Right ventricle myocardium superior (tissue), 1 donor: ENCODE measurements at regions not wholly inside any gene's neighbourhood (a gene's known extent, or its start where the extent isn't known, plus 50 kb on each side); places are given as distances from the start of the nearest gene placed in this dataset.
"Not testable (repeated sequence)": the region's sequence is repeated elsewhere in the genome, so short reads cannot be mapped to it uniquely, and the experiment has no call there.

Source experiments
- ATAC-seq: fragments of 200-7000 bp; cut with Tn5 transposase; one replicate; pipeline ENCODE4 v1.9.1; 2020; ENCODE audit warnings: mild to moderate bottlenecking; ENCODE audit not compliant: poor library complexity
- DNase-seq: peaks from one replicate; pipeline ENCODE4 v3.0.0-alpha.2; 2020
- intact Hi-C: fragments of 100-400 bp; cut with DNase I; formaldehyde crosslinking; loops from one replicate; pipeline ENCODE4 v1.11.2; 2022
- donor health status: DM: no; HTN: yes; CAD: no; lungs with severe emphysema.

- no peak for ATAC-seq
- intact Hi-C loops, result no loop called here
- DNase-seq, result no peak
Measured at GRCh38 chr6:9056556-9056955, 621.2 kb upstream of the SLC35B3 start.

- intact Hi-C loops, result no loop called here
- DNase-seq (no peak), ATAC-seq (no peak)
Measured at GRCh38 chr6:9044426-9044825, 609.1 kb upstream of the SLC35B3 start.

- ATAC-seq (no peak), DNase-seq (no peak)
- intact Hi-C loops, result no loop called here
Measured at GRCh38 chr6:9040718-9041117, 605.4 kb upstream of the SLC35B3 start.

GRCh38 chr6:9039258-9039657 is 603.9 kb upstream of the SLC35B3 start:
- no peak for DNase-seq
- no peak for ATAC-seq

GRCh38 chr6:9028086-9028485 is 592.7 kb upstream of the SLC35B3 start:
- intact Hi-C loops, result no loop called here
- ATAC-seq (no peak), DNase-seq (no peak)

More at GRCh38 chr6:9039258-9039657, 603.9 kb upstream of the SLC35B3 start:
- intact Hi-C loops, result no loop called here

- no peak for ATAC-seq
- no peak for DNase-seq
- intact Hi-C loops, result no loop called here
Measured at GRCh38 chr6:9025796-9026394, 590.5 kb upstream of the SLC35B3 start.

- DNase-seq (no peak), ATAC-seq (no peak)
- intact Hi-C loops, result no loop called here
Measured at GRCh38 chr6:9025228-9025627, 589.9 kb upstream of the SLC35B3 start.

GRCh38 chr6:9024246-9024645 is 588.9 kb upstream of the SLC35B3 start:
- DNase-seq, intact Hi-C loops: not testable (repeated sequence)

GRCh38 chr6:9020001-9020400 is 584.7 kb upstream of the SLC35B3 start:
- DNase-seq (no peak), ATAC-seq (no peak)
- intact Hi-C loops, result no loop called here

More at GRCh38 chr6:9024246-9024645, 588.9 kb upstream of the SLC35B3 start:
- ATAC-seq, result not testable (repeated sequence)

GRCh38 chr6:9009931-9010330 is 574.6 kb upstream of the SLC35B3 start:
- intact Hi-C loops, result no loop called here
- DNase-seq, result no peak
- ATAC-seq, result no peak

- ATAC-seq, result no peak
- no peak for DNase-seq
- intact Hi-C loops, result no loop called here
Measured at GRCh38 chr6:9007027-9007426, 571.7 kb upstream of the SLC35B3 start.

GRCh38 chr6:9002833-9003232 is 567.5 kb upstream of the SLC35B3 start:
- DNase-seq (no peak), ATAC-seq (no peak)
- intact Hi-C loops, result no loop called here

- intact Hi-C loops, result no loop called here
- DNase-seq (no peak), ATAC-seq (no peak)
Measured at GRCh38 chr6:8995156-8995555, 559.8 kb upstream of the SLC35B3 start.

GRCh38 chr6:8993111-8993510 is 557.8 kb upstream of the SLC35B3 start:
- intact Hi-C loops, result no loop called here
- DNase-seq (no peak), ATAC-seq (no peak)

- ATAC-seq (no peak), DNase-seq (no peak)
- intact Hi-C loops, result no loop called here
Measured at GRCh38 chr6:8991844-8992243, 556.5 kb upstream of the SLC35B3 start.

- intact Hi-C loops, result no loop called here
- DNase-seq, result no peak
- ATAC-seq, result no peak
Measured at GRCh38 chr6:8990075-8990474, 554.7 kb upstream of the SLC35B3 start.

- ATAC-seq (peak; percentile 78), DNase-seq (peak; percentile 61)
- intact Hi-C loops, result loop anchor here (5.0 kb wide), 1 partner anchor 1449 kb away; no protein-coding TSS in a partner anchor
Measured at GRCh38 chr6:8983202-8983688, 547.9 kb upstream of the SLC35B3 start.

- no peak for ATAC-seq
- no peak for DNase-seq
- intact Hi-C loops, result loop anchor here (5.0 kb wide), 1 partner anchor 1450 kb away; no protein-coding TSS in a partner anchor
Measured at GRCh38 chr6:8982668-8983067, 547.3 kb upstream of the SLC35B3 start.

- ATAC-seq (no peak), DNase-seq (no peak)
- intact Hi-C loops, result no loop called here
Measured at GRCh38 chr6:8973395-8973794, 538.0 kb upstream of the SLC35B3 start.

- no peak for DNase-seq
Measured at GRCh38 chr6:8969747-8970146, 534.4 kb upstream of the SLC35B3 start.

More at GRCh38 chr6:8969747-8970146, 534.4 kb upstream of the SLC35B3 start:
- no peak for ATAC-seq
- intact Hi-C loops, result no loop called here
